ENCODE measurements at regions not wholly inside any gene's neighbourhood (a gene's known extent, or its start where the extent isn't known, plus 50 kb on each side); places are given as distances from the start of the nearest gene placed in this dataset.

GRCh38 chr14:83746336-83746735, 1783.6 kb upstream of the FLRT2 start:
- TF ChIP-seq CTCF (IDR thresholded peaks at IDR 0.05) (no peak), EP300 (IDR thresholded peaks at IDR 0.05) (no peak), POLR2A (IDR thresholded peaks at IDR 0.05) (no peak)

Measured in upper lobe of left lung (tissue), 4 donors.